ENCODE measurements at regions not wholly inside any gene's neighbourhood (a gene's known extent, or its start where the extent isn't known, plus 50 kb on each side); places are given as distances from the start of the nearest gene placed in this dataset.

DNA sequence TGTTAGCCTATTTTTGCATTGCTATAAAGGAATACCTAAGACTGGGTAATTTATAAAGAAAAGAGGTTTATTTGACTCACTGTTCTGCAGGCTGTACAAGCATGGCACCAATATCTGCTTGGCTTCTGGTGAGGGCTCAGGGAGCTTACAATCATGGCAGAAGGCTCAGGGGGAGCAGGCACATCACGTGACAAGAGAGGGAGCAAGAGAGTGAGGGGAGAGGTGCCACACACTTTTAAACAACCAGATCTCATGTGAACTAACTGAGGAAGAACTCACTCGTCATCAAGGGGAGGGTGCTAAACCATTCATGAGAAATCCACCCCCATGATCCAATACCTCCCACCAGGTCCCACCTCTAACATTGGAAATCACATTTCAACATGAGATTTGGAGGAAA, 73.9 kb upstream of the ADCY1 start:
- no peaks in the 10 kb centered on the region for H3K9me3 ChIP-seq
- H3K4me1 ChIP-seq, result no peaks in the 10 kb centered on the region
- TF ChIP-seq, protein P1, sequence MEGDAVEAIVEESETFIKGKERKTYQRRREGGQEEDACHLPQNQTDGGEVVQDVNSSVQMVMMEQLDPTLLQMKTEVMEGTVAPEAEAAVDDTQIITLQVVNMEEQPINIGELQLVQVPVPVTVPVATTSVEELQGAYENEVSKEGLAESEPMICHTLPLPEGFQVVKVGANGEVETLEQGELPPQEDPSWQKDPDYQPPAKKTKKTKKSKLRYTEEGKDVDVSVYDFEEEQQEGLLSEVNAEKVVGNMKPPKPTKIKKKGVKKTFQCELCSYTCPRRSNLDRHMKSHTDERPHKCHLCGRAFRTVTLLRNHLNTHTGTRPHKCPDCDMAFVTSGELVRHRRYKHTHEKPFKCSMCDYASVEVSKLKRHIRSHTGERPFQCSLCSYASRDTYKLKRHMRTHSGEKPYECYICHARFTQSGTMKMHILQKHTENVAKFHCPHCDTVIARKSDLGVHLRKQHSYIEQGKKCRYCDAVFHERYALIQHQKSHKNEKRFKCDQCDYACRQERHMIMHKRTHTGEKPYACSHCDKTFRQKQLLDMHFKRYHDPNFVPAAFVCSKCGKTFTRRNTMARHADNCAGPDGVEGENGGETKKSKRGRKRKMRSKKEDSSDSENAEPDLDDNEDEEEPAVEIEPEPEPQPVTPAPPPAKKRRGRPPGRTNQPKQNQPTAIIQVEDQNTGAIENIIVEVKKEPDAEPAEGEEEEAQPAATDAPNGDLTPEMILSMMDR (IDR thresholded peaks at IDR 0.05), result no peak
- no peak overlapping the region for H3K27ac ChIP-seq
- DNase-seq (no peak), ATAC-seq (no peak)
- intact Hi-C loops (cut with DNase I), result no loop called here
- no peaks in the 10 kb centered on the region for H3K27me3 ChIP-seq (ENCODE audit: low read depth)
- no peak overlapping the region for H3K4me3 ChIP-seq
- no peaks in the 10 kb centered on the region for H3K36me3 ChIP-seq

DNA sequence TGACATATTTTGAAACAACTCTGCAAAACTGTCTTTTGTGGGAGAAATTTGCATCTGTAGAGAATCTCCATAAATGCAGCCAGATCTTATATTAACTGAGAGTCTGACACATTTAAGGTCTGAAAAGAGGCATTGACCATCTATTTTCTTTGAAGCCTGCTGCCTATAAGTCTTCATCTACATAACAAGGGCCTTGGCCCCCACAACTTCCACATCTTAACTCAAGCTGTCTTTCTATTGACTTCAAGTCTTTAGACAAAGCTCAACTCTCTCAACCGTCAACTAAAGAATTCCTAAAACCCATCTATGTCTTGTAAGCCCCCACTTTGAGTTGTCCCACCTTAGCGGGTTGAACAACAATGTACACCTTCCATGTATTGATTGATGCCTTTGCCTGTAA, 72.4 kb upstream of the ADCY1 start:
- ATAC-seq (no peak), DNase-seq (no peak)
- TF ChIP-seq, protein P1 (IDR thresholded peaks at IDR 0.05), result no peak
- Histone ChIP-seq H3K9me3 (peaks cover 6% of the 10 kb centered on the region), H3K4me1 (no peaks in the 10 kb centered on the region), H3K36me3 (no peaks in the 10 kb centered on the region), H3K27ac (no peak overlapping the region), H3K27me3 (ENCODE audit: low read depth) (no peaks in the 10 kb centered on the region), H3K4me3 (no peak overlapping the region)
- intact Hi-C loops (cut with DNase I), result no loop called here

DNA sequence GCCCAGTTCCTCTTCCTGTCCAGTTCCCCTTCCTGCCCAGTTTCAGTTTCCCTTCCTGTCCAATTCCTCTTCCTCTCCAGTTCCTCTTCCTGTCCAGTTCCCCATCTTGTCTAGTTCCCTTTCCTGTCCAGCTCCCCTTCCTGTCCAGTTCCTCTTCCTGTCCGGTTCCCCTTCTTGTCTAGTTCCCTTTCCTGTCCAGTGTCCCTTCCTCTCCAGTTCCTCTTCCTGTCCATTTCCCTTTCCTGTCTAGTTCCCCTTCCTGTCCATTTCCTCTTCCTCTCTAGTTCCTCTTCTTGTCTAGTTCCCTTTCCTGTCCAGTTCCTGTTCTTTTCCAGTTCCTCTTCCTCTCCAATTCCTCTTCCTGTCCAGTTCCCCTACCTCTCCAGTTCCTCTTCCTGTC, 68.1 kb upstream of the ADCY1 start:
- Histone ChIP-seq H3K27me3 (ENCODE audit: low read depth) (no peaks in the 10 kb centered on the region), H3K4me3 (no peak overlapping the region), H3K4me1 (no peaks in the 10 kb centered on the region), H3K36me3 (no peaks in the 10 kb centered on the region), H3K9me3 (peaks cover 6% of the 10 kb centered on the region), H3K27ac (no peak overlapping the region)
- TF ChIP-seq, protein P1 (IDR thresholded peaks at IDR 0.05), result no peak
- intact Hi-C loops (cut with DNase I), result no loop called here
- ATAC-seq, result no peak
- DNase-seq, result no peak

DNA sequence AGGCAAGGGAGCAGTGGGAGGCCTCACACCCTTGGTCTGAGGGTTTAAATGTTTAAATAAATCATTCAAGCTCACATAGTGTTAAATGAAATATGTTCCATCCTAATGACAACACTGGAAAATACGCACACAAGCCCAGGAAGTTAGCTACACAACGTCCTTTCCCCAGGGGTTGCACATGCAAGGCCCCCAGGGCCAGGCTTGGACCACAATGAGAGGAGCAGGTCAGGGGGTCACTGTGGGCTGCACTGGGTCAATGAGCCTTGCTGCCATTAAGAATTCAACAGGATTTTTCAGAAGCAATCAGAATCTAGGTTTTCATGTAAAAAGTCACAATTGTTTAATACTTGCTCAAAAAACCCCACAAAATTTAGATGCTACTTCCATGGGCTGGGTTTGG, 64.9 kb upstream of the ADCY1 start:
- no peak for ATAC-seq
- intact Hi-C loops (cut with DNase I), result no loop called here
- no peaks in the 10 kb centered on the region for H3K4me1 ChIP-seq

DNA sequence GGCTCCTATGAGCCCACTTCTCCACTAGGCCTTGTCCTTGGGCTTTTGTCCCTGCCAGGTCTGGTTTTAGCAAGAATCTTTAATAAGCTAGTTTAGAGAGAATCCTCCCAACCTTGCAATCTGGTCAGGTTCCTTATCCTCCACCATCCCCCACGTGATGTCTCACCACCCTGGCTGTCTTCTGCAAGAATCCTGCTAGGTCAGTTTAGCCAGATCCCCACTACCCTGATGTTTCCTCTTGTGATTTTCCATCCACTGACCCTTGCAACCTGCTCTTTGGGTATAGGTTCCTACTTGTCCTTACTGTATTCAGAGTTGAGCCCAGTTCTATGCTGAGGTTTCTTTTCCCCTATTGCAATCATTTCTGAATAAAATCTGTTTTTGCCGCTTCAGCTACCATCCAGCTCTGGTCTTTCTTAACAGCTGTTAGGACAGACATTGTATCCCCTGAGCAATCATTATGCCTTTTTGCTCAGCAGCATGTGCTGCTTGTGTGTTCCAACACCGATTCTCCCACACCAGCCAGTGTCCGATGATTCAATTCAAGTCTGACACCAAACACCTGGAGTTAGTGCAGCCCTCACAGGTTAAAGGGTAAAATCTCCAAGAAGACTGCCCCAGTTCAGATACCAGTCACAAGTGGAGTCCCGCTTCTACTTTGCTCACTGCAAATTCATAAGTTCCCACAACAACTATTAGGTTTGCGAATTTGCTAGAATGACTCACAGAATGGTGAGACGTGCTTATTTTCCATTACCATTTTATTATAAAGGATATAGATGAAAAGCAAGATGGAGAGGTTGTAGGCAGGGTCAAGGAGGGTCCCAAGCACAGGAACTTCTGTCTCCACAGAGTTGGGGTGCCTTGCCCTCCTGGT, 62.2 kb upstream of the ADCY1 start:
- H3K4me1 ChIP-seq, result no peaks in the 10 kb centered on the region
- no peaks in the 10 kb centered on the region for H3K9me3 ChIP-seq
- H3K4me3 ChIP-seq, result no peak overlapping the region
- no peaks in the 10 kb centered on the region for H3K27me3 ChIP-seq (ENCODE audit: low read depth)
- TF ChIP-seq, protein P1 (IDR thresholded peaks at IDR 0.05), result no peak
- H3K36me3 ChIP-seq, result no peaks in the 10 kb centered on the region
- DNase-seq (no peak), ATAC-seq (no peak)
- intact Hi-C loops (cut with DNase I), result no loop called here
- no peak overlapping the region for H3K27ac ChIP-seq

More for the DNA sequence above, 64.9 kb upstream of the ADCY1 start:
- Histone ChIP-seq H3K4me3 (no peak overlapping the region), H3K27ac (no peak overlapping the region), H3K27me3 (ENCODE audit: low read depth) (no peaks in the 10 kb centered on the region), H3K9me3 (peaks cover 6% of the 10 kb centered on the region), H3K36me3 (no peaks in the 10 kb centered on the region)
- TF ChIP-seq, protein P1 (IDR thresholded peaks at IDR 0.05), result no peak
- no peak for DNase-seq

All from lower lobe of right lung (tissue), 2 donors.